ENCODE measurements at regions not wholly inside any gene's neighbourhood (a gene's known extent, or its start where the extent isn't known, plus 50 kb on each side); places are given as distances from the start of the nearest gene placed in this dataset.

DNA sequence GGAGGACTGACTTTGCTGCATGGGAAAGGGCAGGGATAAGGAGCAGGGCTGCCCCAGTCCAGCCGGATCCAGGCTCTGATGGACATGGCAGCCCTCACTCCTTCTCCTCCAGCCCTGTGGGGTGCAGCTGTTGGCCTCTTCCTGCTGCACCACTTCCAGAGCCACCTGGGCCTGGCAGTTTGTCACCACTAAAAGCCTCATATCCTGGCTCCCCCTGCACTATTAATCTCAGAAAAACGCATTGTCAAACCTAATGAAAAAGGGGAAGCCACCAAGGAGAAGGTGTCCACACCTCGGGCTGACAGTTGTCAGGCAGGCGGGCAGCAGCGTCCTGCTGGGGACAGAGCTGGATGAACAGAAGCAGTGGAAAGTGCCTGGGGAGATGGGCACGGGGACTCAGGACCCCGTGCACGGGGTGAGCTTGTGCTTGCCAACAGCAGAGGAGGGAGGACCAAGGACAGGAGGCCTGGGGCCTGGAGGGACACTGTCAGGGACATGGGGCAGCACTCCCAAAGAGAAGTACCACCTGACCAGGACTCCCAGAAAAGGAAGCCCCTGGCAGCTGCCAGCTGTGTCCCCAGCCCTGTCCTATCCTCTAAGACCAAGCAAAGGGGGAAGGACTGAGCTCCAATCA, 151.1 kb upstream of the TSHZ3 start:
- TF ChIP-seq, protein P1, sequence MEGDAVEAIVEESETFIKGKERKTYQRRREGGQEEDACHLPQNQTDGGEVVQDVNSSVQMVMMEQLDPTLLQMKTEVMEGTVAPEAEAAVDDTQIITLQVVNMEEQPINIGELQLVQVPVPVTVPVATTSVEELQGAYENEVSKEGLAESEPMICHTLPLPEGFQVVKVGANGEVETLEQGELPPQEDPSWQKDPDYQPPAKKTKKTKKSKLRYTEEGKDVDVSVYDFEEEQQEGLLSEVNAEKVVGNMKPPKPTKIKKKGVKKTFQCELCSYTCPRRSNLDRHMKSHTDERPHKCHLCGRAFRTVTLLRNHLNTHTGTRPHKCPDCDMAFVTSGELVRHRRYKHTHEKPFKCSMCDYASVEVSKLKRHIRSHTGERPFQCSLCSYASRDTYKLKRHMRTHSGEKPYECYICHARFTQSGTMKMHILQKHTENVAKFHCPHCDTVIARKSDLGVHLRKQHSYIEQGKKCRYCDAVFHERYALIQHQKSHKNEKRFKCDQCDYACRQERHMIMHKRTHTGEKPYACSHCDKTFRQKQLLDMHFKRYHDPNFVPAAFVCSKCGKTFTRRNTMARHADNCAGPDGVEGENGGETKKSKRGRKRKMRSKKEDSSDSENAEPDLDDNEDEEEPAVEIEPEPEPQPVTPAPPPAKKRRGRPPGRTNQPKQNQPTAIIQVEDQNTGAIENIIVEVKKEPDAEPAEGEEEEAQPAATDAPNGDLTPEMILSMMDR (IDR thresholded peaks at IDR 0.05): no peak
- no peak for TF ChIP-seq POLR2A (IDR thresholded peaks at IDR 0.05)
